HepG2 (cell line): ENCODE measurements at regions not wholly inside any gene's neighbourhood (a gene's known extent, or its start where the extent isn't known, plus 50 kb on each side); places are given as distances from the start of the nearest gene placed in this dataset.
A peak's percentile ranks its signal among the peaks of the same experiment; 100 is the strongest.

ENCODE experiments used
- ATAC-seq: fragments of 200-7000 bp; cut with Tn5 transposase; 3 replicates; pipeline ENCODE4 v1.9.1; 2020; ENCODE audit warnings: mild to moderate bottlenecking, moderate library complexity
- BruUV-seq: library from RNA; stranded (reverse); fragments of 400-500 nt; replicated peaks from 2 replicates; lab custom pipeline; 2021; lab: Mats Ljungman, UMichigan
- CTCF ChIA-PET: fragments of 300-600 bp; formaldehyde crosslinking; extraction: SDS; loops from one replicate; lab custom pipeline; 2021; ENCODE audit warnings: low total read pairs, inconsistent platforms, low intra/inter-chr PET ratio; lab: Yijun Ruan, JAX
- POLR2A ChIA-PET: fragments of 350-600 bp; sonication (Branson Sonifier 250); formaldehyde crosslinking; loops from one replicate; lab custom pipeline; 2020; ENCODE audit warnings: antibody characterized with exemption, inconsistent platforms; lab: Yijun Ruan, JAX
- DNase-seq: peaks from one replicate; pipeline ENCODE4 v3.0.0-alpha.2; 2015; ENCODE audit warnings: low spot score
- FAIRE-seq: peaks from 3 replicates; lab custom pipeline; 2011; peaks lifted over from hg19 to GRCh38; lab: Jason Lieb, UNC
- H2AFZ ChIP-seq: one replicate; pipeline ENCODE4 v1.6.1; 2011; ENCODE audit warnings: low read length, inconsistent platforms
- H3K27ac ChIP-seq: fragments of 300-600 bp; 3 replicates; pipeline ENCODE4 v1.8.0; 2011; ENCODE audit warnings: mixed run types, mild to moderate bottlenecking, mixed read lengths, low read length, inconsistent platforms; ENCODE audit not compliant: insufficient read depth; ENCODE audit errors: extremely low read length
- H3K27me3 ChIP-seq, 2 experiments: fragments of 200-600 bp in 1 of 2; 2 replicates in 1 of 2; 3 replicates in 1 of 2; pipeline versions ENCODE4 v1.6.0 to v1.8.0; 2011; ENCODE audit warnings: low read length in 2 of 2, mild to moderate bottlenecking in 2 of 2, moderate library complexity in 2 of 2, inconsistent platforms in 1 of 2; ENCODE audit not compliant: insufficient read depth in 2 of 2, control insufficient read depth in 1 of 2
- H3K36me3 ChIP-seq, 2 experiments: fragments of 200-600 bp in 1 of 2; replicated peaks in 1 of 2; 2 replicates in 1 of 2; 3 replicates in 1 of 2; pipeline versions ENCODE4 v1.5.1 to v1.8.0; 2011; ENCODE audit warnings: low read length in 2 of 2, inconsistent platforms in 1 of 2; ENCODE audit not compliant: insufficient read depth in 2 of 2, control insufficient read depth in 1 of 2
- H3K4me1 ChIP-seq: 2 replicates; pipeline ENCODE4 v1.5.1; 2012; ENCODE audit warnings: low read length, inconsistent platforms; ENCODE audit not compliant: insufficient read depth
- H3K4me2 ChIP-seq: 2 replicates; pipeline ENCODE4 v1.6.0; 2011; ENCODE audit warnings: low read depth, low read length, inconsistent platforms
- H3K4me3 ChIP-seq, 3 experiments: fragments of 200-600 bp in 1 of 3; sonication (generic), shearing (Covaris generic) in 1 of 3; replicated peaks in 1 of 3; 2 replicates each; pipeline ENCODE4 v1.5.1; 2011 to 2016; ENCODE audit warnings: low read length in 3 of 3, inconsistent platforms in 2 of 3, low read depth in 2 of 3, mild to moderate bottlenecking in 2 of 3, control low read depth in 1 of 3, mixed read lengths in 1 of 3; ENCODE audit not compliant: insufficient read depth in 1 of 3
- H3K79me2 ChIP-seq: one replicate; pipeline ENCODE4 v1.6.1; 2011; ENCODE audit warnings: low read length, inconsistent platforms; ENCODE audit not compliant: insufficient read depth
- H3K9ac ChIP-seq: 2 replicates; pipeline ENCODE4 v1.6.0; 2011; ENCODE audit warnings: mild to moderate bottlenecking, low read depth, low read length, inconsistent platforms; ENCODE audit not compliant: insufficient read depth
- H3K9me3 ChIP-seq: 2 replicates; pipeline ENCODE4 v1.5.1; 2012; ENCODE audit warnings: mild to moderate bottlenecking, low read length
- H4K20me1 ChIP-seq: 2 replicates; pipeline ENCODE4 v1.6.0; 2011; ENCODE audit warnings: inconsistent platforms, mild to moderate bottlenecking, low read length, moderate library complexity; ENCODE audit not compliant: insufficient read depth
- CTCF ChIP-seq: sonication (generic); formaldehyde crosslinking; IDR thresholded peaks from 2 replicates; pipeline ENCODE4 v1.5.0; 2020; ENCODE audit warnings: mild to moderate bottlenecking, missing genetic modification reagents, moderate library complexity
- E2F1 ChIP-seq: sonication (generic); formaldehyde crosslinking; IDR thresholded peaks from 2 replicates; pipeline ENCODE4 v1.5.0; 2020; ENCODE audit warnings: missing genetic modification reagents
- FOXK1 ChIP-seq: sonication (generic); formaldehyde crosslinking; IDR thresholded peaks from 2 replicates; pipeline ENCODE4 v1.4.0; 2020; ENCODE audit warnings: low read depth, missing genetic modification reagents, borderline replicate concordance
- NR2F6 ChIP-seq, 2 experiments: IDR thresholded peaks; 2 replicates each; pipeline ENCODE4 v1.6.1; 2016; ENCODE audit warnings: antibody characterized with exemption in 1 of 2, mild to moderate bottlenecking in 1 of 2
- PTBP1 ChIP-seq: fragments of 200-400 bp; formaldehyde crosslinking; IDR thresholded peaks from 2 replicates; pipeline ENCODE4 v1.6.1; 2018; ENCODE audit warnings: low read length, low read depth; ENCODE audit not compliant: poor library complexity, severe bottlenecking
- RAD21 ChIP-seq: fragments of 450-650 bp; formaldehyde crosslinking; IDR thresholded peaks from 2 replicates; pipeline ENCODE4 v1.5.0; 2020; ENCODE audit warnings: mild to moderate bottlenecking
- SMC3 ChIP-seq: IDR thresholded peaks from 2 replicates; pipeline ENCODE4 v1.6.1; 2011; ENCODE audit warnings: low read length, improper control_type of control experiment
- SOX6 ChIP-seq, 2 experiments: fragments of 450-650 bp in 1 of 2; sonication (generic) in 1 of 2; formaldehyde crosslinking in 1 of 2; IDR thresholded peaks; 2 replicates each; pipeline versions ENCODE4 v1.4.0 to v1.6.1; 2017 to 2020; ENCODE audit warnings: antibody characterized with exemption in 1 of 2, mild to moderate bottlenecking in 1 of 2, missing genetic modification reagents in 1 of 2
- STAG1 ChIP-seq: sonication (generic); formaldehyde crosslinking; IDR thresholded peaks from 2 replicates; pipeline ENCODE4 v1.4.0; 2020; ENCODE audit warnings: missing genetic modification reagents
- TBX2 ChIP-seq: sonication (generic); formaldehyde crosslinking; IDR thresholded peaks from 2 replicates; pipeline ENCODE4 v1.5.0; 2020; ENCODE audit warnings: missing genetic modification reagents, mild to moderate bottlenecking, borderline replicate concordance
- XRCC5 ChIP-seq: fragments of 200-400 bp; formaldehyde crosslinking; optimal IDR thresholded peaks from 2 replicates; pipeline ENCODE3; 2017; ENCODE audit warnings: mild to moderate bottlenecking, low read length
- ZBTB2 ChIP-seq: sonication (generic); formaldehyde crosslinking; IDR thresholded peaks from 2 replicates; pipeline ENCODE4 v1.8.0; 2022; ENCODE audit warnings: low read depth, missing genetic modification reagents
- ZFP1 ChIP-seq: IDR thresholded peaks from 2 replicates; pipeline ENCODE4 v1.6.1; 2016
- ZNF75D ChIP-seq: sonication (generic); formaldehyde crosslinking; IDR thresholded peaks from 2 replicates; pipeline ENCODE4 v1.8.1; 2023; ENCODE audit warnings: missing genetic modification reagents, mild to moderate bottlenecking, borderline replicate concordance
- ZSCAN29 ChIP-seq: sonication (generic); formaldehyde crosslinking; conservative IDR thresholded peaks from 2 replicates; pipeline ENCODE4 v1.4.0; 2020; ENCODE audit warnings: mild to moderate bottlenecking, missing genetic modification reagents
- WGBS: methylation state at CpG from one replicate; pipeline ENCODE4 v1.1.6; 2017; ENCODE audit warnings: low lambda C conversion rate; 5-methylcytosine and 5-hydroxymethylcytosine counted together
- in situ Hi-C: cut with HindIII; loops from 2 replicates; pipeline ENCODE4 v1.10.0; 2017; ENCODE audit warnings: low pct_unique_long_range_greater_than_20kb; ENCODE audit not compliant: extremely low pct_ligation_motif_present
- intact Hi-C: fragments of 100-400 bp; cut with micrococcal nuclease; formaldehyde crosslinking; loops from one replicate; pipeline ENCODE4 v1.10.0; 2022; ENCODE audit not compliant: unreplicated experiment
- TF ChIP-seq, protein P1 (sequence below): IDR thresholded peaks from 2 replicates; pipeline ENCODE4 v1.6.1; 2016; ENCODE audit warnings: missing genetic modification reagents, missing compliant biosample characterization

GRCh38 chr20:4613718-4614620 is 72.3 kb upstream of the PRNP start:
- peak; percentile 78 for ATAC-seq
- CTCF ChIA-PET: interaction anchor here (13.1 kb wide), 1 partner anchor 108 kb away, joined by 210 read pairs; the partner anchor contains the start of gene PRND
- H3K27ac ChIP-seq: no peak overlapping the region
- no peaks in the 10 kb centered on the region for H4K20me1 ChIP-seq
- in situ Hi-C loops: no loop called here
- no peaks in the 10 kb centered on the region for H3K79me2 ChIP-seq
- H3K27me3 ChIP-seq: peaks cover 6 to 44% of the 10 kb centered on the region in 2 experiments; a peak in 4 of 5 replicates
- no peak overlapping the region for H3K9ac ChIP-seq
- H3K36me3 ChIP-seq: no peaks in the 10 kb centered on the region
- no peak overlapping the region for H3K4me2 ChIP-seq
- DNase-seq: peak; percentile 66
- FAIRE-seq: peak; percentile 47
- TF ChIP-seq STAG1 (CRISPR knock-in tag): peak; percentile 80
- TF ChIP-seq E2F1 (CRISPR knock-in tag): no peak
- TF ChIP-seq, protein P1, sequence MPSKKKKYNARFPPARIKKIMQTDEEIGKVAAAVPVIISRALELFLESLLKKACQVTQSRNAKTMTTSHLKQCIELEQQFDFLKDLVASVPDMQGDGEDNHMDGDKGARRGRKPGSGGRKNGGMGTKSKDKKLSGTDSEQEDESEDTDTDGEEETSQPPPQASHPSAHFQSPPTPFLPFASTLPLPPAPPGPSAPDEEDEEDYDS (CRISPR knock-in tag): 0 out of 2 replicates have a peak, but pooled peaks have one; percentile 24
- no peak for TF ChIP-seq ZBTB2 (CRISPR knock-in tag)
- TF ChIP-seq ZSCAN29 (CRISPR knock-in tag): no peak
- peak; percentile 32 for TF ChIP-seq XRCC5
- TF ChIP-seq PTBP1: no peak
- no peak for TF ChIP-seq SOX6 (IDR thresholded peaks at IDR 0.05)
- TF ChIP-seq SOX6 (CRISPR knock-in tag; IDR thresholded peaks at IDR 0.05): 0 out of 2 replicates have a peak, but pooled peaks have one; percentile 22
- TF ChIP-seq FOXK1 (CRISPR knock-in tag): peak; percentile 23; the same call in 1 of the 2 replicates
- no peak for TF ChIP-seq ZFP1
- peak; percentile 76 for TF ChIP-seq CTCF (CRISPR knock-in tag)
- TF ChIP-seq ZNF75D (CRISPR knock-in tag): 0 out of 2 replicates have a peak, but pooled peaks have one; percentile 43
- peak; percentile 83 for TF ChIP-seq SMC3
- TF ChIP-seq RAD21: peak; percentile 78
- no peak for TF ChIP-seq NR2F6 (IDR thresholded peaks at IDR 0.05)
- TF ChIP-seq NR2F6 (CRISPR knock-in tag; IDR thresholded peaks at IDR 0.05): 0 out of 2 replicates have a peak, but pooled peaks have one; percentile 41
- TF ChIP-seq TBX2 (CRISPR knock-in tag): peak; percentile 27; the same call in 1 of the 2 replicates
- no peak overlapping the region for H2AFZ ChIP-seq
- intact Hi-C loops: loop anchor here (1.0 kb wide), 1 partner anchor 106 kb away; no protein-coding TSS in a partner anchor
- POLR2A ChIA-PET: interaction anchor here (1.0 kb wide), 1 partner anchor 106 kb away, joined by 3 read pairs; no protein-coding TSS in a partner anchor
- H3K9me3 ChIP-seq: no peaks in the 10 kb centered on the region
- no peak overlapping the region for H3K4me3 ChIP-seq
- no TSS peak for BruUV-seq
- no peaks in the 10 kb centered on the region for H3K4me1 ChIP-seq
- WGBS: 23% methylated on average over 15 of the region's 15 CpGs
